ENCODE measurements at regions not wholly inside any gene's neighbourhood (a gene's known extent, or its start where the extent isn't known, plus 50 kb on each side); places are given as distances from the start of the nearest gene placed in this dataset.

GRCh38 chr4:63460075-63460474 lies 949.2 kb downstream of the TECRL start:
- DNase-seq = no peak

DNA sequence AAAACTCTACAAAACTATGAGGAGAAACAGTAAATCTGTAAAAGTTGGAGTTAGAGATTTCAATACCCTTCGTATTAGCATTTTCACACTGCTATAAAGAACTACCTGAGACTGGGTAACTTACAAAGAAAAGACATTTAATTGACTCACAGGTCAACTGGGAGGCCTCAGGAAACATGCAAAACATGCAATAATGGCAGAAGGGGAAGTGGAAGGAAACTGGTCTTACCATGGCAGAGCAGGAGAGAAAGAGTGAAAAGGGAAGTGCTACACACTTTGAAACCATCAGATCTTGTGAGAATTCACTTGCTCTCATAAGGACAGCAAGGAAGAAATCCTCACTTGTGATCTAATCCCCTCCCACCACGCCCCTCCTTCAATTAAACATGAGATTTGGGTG lies 949.9 kb downstream of the TECRL start:
- DNase-seq = no peak

- no peak for DNase-seq
Measured at GRCh38 chr4:63458010-63458409, 951.2 kb downstream of the TECRL start.

DNA sequence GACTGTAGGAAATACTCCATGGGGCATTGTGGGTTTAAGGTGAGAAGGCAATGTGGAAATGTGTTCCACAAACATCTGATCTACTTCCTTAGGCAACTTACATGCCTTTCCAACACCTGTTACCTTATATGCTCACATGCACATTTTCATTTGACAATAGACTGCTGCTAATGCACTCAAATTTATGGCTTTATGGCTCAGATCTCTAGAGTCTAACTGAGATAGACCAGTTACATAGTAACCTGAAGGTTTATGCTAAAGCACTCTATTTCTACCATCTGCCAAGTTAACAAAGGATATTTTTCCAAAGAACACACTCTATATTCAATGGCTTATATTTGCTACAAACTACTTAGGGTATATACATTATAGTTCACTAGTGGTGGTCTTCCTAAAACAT lies 969.0 kb downstream of the TECRL start:
- no peak for DNase-seq

GRCh38 chr4:63430105-63430504 lies 979.1 kb downstream of the TECRL start:
- no peak for DNase-seq

- DNase-seq = no peak
Measured at GRCh38 chr4:63396269-63396668, 1013.0 kb downstream of the TECRL start.

GRCh38 chr4:63393544-63393943 lies 1015.7 kb downstream of the TECRL start:
- no peak for DNase-seq

DNA sequence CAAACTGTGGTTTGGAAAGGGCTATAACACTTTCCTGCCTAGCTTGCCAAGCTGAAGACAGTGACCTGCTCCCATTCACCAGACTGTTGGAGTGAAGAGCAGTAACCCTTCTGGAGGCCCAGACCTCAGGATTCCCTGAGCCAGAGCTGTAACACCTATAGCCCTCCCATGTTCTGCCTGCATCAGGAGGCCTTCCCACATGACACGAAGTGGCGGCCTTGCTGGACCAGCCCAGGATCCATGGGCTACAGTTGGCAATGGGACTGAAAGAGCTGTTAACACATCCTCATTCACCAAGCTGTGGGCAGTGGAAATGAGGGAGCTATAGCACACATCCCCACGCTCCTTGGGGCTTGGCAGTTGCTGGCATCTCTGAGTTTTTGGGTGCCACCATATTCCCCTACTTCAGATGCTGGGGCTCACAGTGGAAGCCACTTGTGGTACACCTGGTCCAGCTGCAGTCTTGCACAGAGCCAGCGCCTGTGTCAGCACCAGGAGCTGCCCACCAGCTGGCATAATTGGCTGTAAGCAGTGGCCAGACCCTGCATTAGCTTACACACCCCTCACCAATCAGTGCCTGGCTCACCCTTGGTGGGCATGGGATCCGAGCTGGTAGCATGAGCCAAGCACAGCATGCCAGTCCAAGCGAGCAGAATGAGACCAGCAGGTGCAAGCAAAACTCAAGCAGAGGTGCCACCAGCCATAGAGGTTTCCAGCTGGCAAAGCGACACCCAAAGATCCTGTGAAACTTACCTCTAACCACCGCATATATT lies 1029.3 kb downstream of the TECRL start:
- no peak for DNase-seq

DNA sequence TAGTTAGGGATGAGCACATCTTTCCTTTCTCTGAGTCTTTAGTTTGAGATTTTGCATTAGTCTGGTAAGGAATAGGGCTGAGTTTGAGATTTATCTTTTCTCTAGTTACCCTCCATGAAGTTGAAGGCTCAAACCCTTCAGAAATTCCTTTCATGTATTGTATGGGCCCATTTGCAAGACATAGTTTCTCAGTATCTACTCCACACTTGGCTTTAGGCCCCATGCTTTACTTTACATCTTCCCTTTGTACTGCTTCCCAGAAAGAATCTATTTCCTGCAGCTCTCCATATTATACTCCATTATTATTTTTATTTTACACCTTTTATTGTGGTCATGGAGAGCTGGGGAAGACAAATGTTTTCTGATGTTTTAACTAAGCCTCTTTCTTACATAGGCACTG lies 1038.2 kb downstream of the TECRL start:
- no peak for DNase-seq

- no peak for DNase-seq
Measured at GRCh38 chr4:63361628-63362027, 1047.6 kb downstream of the TECRL start.

DNA sequence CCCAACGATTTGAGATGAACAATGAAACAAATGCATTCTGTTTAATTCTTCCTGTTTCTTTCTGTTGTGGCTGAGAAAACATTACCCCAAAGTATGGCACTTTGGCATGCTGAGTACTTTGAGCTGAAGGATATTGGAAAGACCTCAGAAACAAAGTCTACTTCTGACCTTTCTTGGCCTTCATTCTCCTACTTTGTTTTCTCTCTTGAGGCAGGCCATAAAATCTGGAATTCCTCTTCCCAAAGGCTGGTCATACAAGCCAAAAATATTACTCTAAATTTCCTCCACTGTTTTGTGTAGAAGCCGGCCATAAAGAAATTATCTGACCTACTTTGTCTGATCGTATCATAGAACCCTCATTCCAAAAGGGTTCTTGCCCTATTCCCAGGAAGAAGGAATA lies 1048.2 kb downstream of the TECRL start:
- DNase-seq = no peak

DNA sequence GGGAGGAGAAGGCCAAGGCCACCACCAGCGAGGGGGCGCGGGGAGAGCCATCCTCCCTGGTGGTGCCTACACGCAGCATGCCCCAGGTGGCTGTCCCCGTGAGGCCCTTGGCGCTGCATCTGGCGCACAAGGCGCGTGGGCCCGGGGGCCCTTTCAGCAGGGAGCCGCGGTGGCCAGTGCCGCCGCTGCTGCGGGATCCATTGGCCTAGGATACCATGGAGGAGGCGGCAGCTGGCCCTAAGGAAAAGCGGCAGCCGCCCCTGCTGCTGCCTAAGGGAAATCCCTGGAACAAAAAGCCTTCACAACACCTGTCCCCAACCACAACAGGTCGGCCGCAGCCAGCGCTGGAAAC lies 1059.6 kb downstream of the TECRL start:
- DNase-seq = no peak

DNA sequence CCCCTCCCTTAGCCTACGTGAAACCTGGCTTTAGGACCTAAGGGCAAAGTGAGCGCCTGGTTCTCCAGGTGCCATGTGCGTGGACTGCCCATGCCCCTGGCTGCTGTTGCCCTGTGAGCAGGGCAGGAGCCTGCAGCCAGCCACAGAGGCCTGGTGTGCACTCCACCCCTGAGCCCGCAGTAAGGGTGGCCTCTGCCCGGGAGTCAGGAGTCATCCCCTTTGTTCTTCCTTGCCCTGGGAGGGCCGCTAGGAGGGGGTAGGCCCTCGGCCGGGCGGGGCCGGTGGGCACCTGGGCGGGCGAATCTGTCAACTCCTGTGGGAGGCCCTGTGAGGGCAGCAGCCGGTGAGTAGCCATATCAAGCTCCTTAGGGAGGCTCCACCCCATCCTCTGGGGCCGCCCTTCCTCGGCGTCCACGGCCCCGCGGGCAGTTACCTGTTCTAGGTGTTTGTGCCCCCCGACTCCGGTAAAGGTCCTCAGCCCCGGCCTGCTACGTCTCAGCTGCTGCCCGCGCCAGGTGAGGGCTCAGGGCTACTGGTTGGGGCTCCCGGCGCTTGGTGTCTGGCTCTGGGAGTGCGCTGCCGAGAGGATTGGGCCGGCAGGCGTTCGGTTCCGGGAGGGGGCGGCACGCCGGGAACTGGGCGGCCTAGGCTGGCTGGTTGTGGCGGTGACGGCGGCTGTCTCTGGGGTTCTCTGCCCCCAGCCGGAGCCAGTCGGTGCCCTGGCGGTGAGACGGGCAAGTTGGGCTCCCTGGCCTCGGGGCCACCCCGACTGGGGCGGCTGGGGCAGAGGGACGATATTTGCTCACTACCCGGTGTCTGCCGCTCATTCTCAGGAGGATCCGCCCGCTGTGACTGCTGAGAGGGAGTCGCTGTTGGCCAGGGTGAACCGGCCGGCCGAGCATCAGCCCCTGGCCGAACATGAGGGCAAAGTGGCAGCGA lies 1060.2 kb downstream of the TECRL start:
- no peak for DNase-seq

- DNase-seq = no peak
Measured at GRCh38 chr4:63325140-63325539, 1084.1 kb downstream of the TECRL start.

GRCh38 chr4:63316633-63317032 lies 1092.6 kb downstream of the TECRL start:
- no peak for DNase-seq

GRCh38 chr4:63315651-63316050 lies 1093.6 kb downstream of the TECRL start:
- no peak for DNase-seq

GRCh38 chr4:63308697-63309096 lies 1100.6 kb downstream of the TECRL start:
- DNase-seq = no peak

GRCh38 chr4:63302792-63303191 lies 1106.5 kb downstream of the TECRL start:
- no peak for DNase-seq

DNA sequence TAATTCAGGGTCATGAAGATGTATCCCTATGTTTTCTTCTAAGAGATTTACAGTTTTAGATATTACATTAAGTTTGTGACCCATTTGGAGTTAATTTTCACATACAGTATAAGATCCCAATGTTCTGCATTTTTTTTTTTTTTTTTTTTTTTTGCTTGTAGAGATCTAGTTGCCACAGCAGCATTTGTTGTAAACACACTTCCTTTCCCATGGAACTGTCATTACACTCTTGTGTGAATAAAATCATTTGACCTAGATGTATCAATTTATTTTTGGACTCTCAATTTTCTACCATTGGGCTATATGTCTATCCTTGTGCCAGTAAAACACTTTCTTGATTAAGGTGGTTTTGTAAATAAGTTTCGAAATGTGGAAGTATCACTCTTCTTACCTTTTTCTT lies 1107.2 kb downstream of the TECRL start:
- no peak for DNase-seq

DNA sequence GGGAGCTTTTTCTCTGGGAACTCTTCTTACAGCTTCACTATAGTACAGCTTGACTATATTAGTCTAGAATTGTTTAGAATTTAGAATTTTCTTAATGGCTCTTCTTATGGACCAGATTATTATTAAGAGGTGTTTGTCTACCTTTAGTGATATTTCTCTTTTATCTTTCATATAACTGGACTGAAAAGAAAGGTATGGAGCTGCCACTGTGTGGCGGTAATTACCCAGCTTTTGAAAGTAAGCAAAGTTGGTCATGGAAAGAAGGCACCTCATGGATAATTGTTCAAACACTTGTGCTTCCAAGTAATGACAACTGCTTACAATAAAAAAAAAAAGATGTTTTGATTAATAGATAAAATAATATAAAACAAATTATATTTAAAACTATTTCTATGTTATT lies 1112.5 kb downstream of the TECRL start:
- no peak for DNase-seq

- no peak for DNase-seq
Measured at GRCh38 chr4:63275491-63275890, 1133.8 kb downstream of the TECRL start.

- DNase-seq = no peak
Measured at GRCh38 chr4:63269156-63269555, 1140.1 kb downstream of the TECRL start.

- no peak for DNase-seq
Measured at GRCh38 chr4:63233671-63234070, 1175.6 kb downstream of the TECRL start.

DNA sequence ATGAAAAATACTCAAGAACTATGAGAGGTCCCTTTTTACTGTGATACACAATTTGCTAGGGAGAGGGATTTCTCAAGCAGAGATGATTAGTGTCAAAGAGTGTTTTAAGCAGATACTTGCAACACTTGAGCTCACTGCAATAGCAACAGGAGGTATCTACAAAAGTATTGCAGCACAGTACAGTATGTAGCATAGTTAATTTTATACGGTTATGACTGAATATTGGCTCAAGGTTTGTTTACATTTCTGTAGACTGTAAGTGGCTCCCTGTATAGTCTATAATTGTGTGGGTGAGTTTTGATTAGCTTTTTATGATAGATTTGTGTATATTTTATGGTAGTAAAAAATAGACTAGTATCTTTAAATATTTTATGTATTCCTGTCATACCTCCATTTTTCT lies 1177.2 kb downstream of the TECRL start:
- no peak for DNase-seq
